ENCODE measurements at regions not wholly inside any gene's neighbourhood (a gene's known extent, or its start where the extent isn't known, plus 50 kb on each side); places are given as distances from the start of the nearest gene placed in this dataset.

DNA sequence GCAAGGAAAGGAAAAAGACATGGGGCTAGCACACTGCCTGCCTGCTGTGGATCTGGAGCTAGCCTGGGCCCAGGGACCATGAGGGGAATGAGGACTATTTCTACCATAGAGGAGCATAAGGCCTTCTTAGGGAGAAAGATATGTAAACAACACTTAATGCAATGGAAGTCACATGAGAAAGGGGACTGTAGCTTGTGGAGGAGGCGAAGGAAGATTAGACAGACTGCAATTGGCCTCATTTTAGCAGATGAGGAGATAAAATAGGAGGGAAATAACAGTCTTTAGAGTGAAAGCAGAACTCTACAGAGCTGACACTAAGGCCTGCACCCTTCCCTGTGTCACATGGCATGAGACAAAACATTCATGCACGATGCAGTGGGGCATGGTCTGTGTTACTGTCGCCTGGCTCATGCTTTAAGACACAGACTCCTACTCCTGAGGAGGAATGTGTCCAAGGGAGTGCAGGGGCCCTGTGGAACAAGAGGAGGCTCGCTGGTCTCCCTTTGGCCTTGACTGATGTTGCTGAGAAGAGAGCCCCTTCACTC lies 829.3 kb upstream of the IGFBP3 start:
- TF ChIP-seq EZH2 (IDR thresholded peaks at IDR 0.05) (no peak), POLR2AphosphoS5 (IDR thresholded peaks at IDR 0.05; ENCODE audit: borderline replicate concordance, low read depth, low read length) (no peak), FOXP2 (optimal IDR thresholded peaks at IDR 0.05; ENCODE audit: control extremely low read depth, extremely low read length, insufficient read depth) (no peak)

Measured in SK-N-MC (cell line).